GM23338 (cell line): ENCODE measurements at regions not wholly inside any gene's neighbourhood (a gene's known extent, or its start where the extent isn't known, plus 50 kb on each side); places are given as distances from the start of the nearest gene placed in this dataset.

Experiments used
- CTCF ChIP-seq, 2 experiments: fragments of 200-600 bp in 1 of 2; sonication (generic) in 1 of 2; conservative IDR thresholded peaks; 2 replicates each; pipeline versions ENCODE4 v1.5.1 to v1.6.1; 2016 to 2017; ENCODE audit warnings: antibody characterized with exemption in 2 of 2, low read depth in 2 of 2, mild to moderate bottlenecking in 2 of 2, moderate library complexity in 1 of 2
- EZH2 ChIP-seq: fragments of 200-600 bp; sonication (generic); IDR thresholded peaks from one replicate; pipeline ENCODE4 v1.8.0; 2017; ENCODE audit warnings: antibody characterized with exemption, mild to moderate bottlenecking, low read depth; ENCODE audit not compliant: unreplicated experiment
- EZH2phosphoT487 ChIP-seq: fragments of 200-600 bp; sonication (generic); IDR thresholded peaks from one replicate; pipeline ENCODE4 v1.8.1; 2018; ENCODE audit warnings: antibody characterized with exemption; ENCODE audit not compliant: unreplicated experiment
- POLR2AphosphoS5 ChIP-seq: IDR thresholded peaks from 2 replicates; pipeline ENCODE4 v1.6.1; 2016; ENCODE audit warnings: antibody characterized with exemption, low read depth
- REST ChIP-seq: IDR thresholded peaks from one replicate; pipeline ENCODE4 v1.6.1; 2018; ENCODE audit warnings: antibody characterized with exemption; ENCODE audit not compliant: unreplicated experiment

GRCh38 chr4:56267558-56267957, 119.7 kb downstream of the AASDH start:
- no peak for TF ChIP-seq CTCF (conservative IDR thresholded peaks at IDR 0.05; ENCODE audit: low read depth in 2 of 2)
- no peak for TF ChIP-seq EZH2
- no peak for TF ChIP-seq POLR2AphosphoS5
- TF ChIP-seq EZH2phosphoT487 = no peak
- TF ChIP-seq REST = no peak
